ENCODE measurements at regions not wholly inside any gene's neighbourhood (a gene's known extent, or its start where the extent isn't known, plus 50 kb on each side); places are given as distances from the start of the nearest gene placed in this dataset.

GRCh38 chr6:71476872-71477271 lies 188.3 kb downstream of the OGFRL1 start:
- TF ChIP-seq CTCF (IDR thresholded peaks at IDR 0.05): no peak
- no peak for DNase-seq
- Mint-ChIP-seq H3K4me3 (no peak overlapping the region), H3K36me3 (ENCODE audit: low read depth) (peaks cover 5% of the 10 kb centered on the region), H3K27me3 (ENCODE audit: insufficient read depth) (no peaks in the 10 kb centered on the region; the same call in 1 of the 2 replicates), H3K27ac (peak overlapping the region; percentile 83), H3K9me3 (no peaks in the 10 kb centered on the region), H3K4me1 (ENCODE audit: low read depth) (peaks cover 80% of the 10 kb centered on the region)

- Mint-ChIP-seq H3K4me3 (peak overlapping the region; percentile 44), H3K27ac (peak overlapping the region; percentile 83), H3K36me3 (ENCODE audit: low read depth) (peaks cover 5% of the 10 kb centered on the region), H3K4me1 (ENCODE audit: low read depth) (peaks cover 90% of the 10 kb centered on the region), H3K27me3 (ENCODE audit: insufficient read depth) (no peaks in the 10 kb centered on the region; the same call in 1 of the 2 replicates), H3K9me3 (no peaks in the 10 kb centered on the region)
- DNase-seq: peak; percentile 91
- no peak for TF ChIP-seq CTCF (IDR thresholded peaks at IDR 0.05)
Measured at GRCh38 chr6:71478834-71479541, 190.4 kb downstream of the OGFRL1 start.

GRCh38 chr6:71480577-71480976 lies 192.0 kb downstream of the OGFRL1 start:
- TF ChIP-seq CTCF (IDR thresholded peaks at IDR 0.05): no peak
- H3K27ac Mint-ChIP-seq: peak overlapping the region; percentile 45; the same call in 1 of the 2 replicates
- peaks cover 5% of the 10 kb centered on the region for H3K36me3 Mint-ChIP-seq (ENCODE audit: low read depth)
- H3K9me3 Mint-ChIP-seq: no peaks in the 10 kb centered on the region
- no peak overlapping the region; the same call in 1 of the 2 replicates for H3K4me3 Mint-ChIP-seq
- H3K27me3 Mint-ChIP-seq (ENCODE audit: insufficient read depth): no peaks in the 10 kb centered on the region; the same call in 1 of the 2 replicates
- peaks cover 84% of the 10 kb centered on the region for H3K4me1 Mint-ChIP-seq (ENCODE audit: low read depth)
- no peak for DNase-seq

- peak overlapping the region; percentile 45; the same call in 1 of the 2 replicates for H3K27ac Mint-ChIP-seq
- H3K4me1 Mint-ChIP-seq (ENCODE audit: low read depth): peaks cover 84% of the 10 kb centered on the region
- peaks cover 5% of the 10 kb centered on the region for H3K36me3 Mint-ChIP-seq (ENCODE audit: low read depth)
Measured at GRCh38 chr6:71481011-71481410, 192.4 kb downstream of the OGFRL1 start.

GRCh38 chr6:71481801-71482200 lies 193.2 kb downstream of the OGFRL1 start:
- no peak for DNase-seq
- Mint-ChIP-seq H3K4me3 (0 out of 2 replicates have a peak overlapping the region, but pooled peaks have one; percentile 0), H3K4me1 (ENCODE audit: low read depth) (peaks cover 84% of the 10 kb centered on the region), H3K27ac (peak overlapping the region; percentile 45), H3K36me3 (ENCODE audit: low read depth) (peaks cover 5% of the 10 kb centered on the region), H3K27me3 (ENCODE audit: insufficient read depth) (no peaks in the 10 kb centered on the region; the same call in 1 of the 2 replicates), H3K9me3 (no peaks in the 10 kb centered on the region)
- no peak for TF ChIP-seq CTCF (IDR thresholded peaks at IDR 0.05)

More at GRCh38 chr6:71481011-71481410, 192.4 kb downstream of the OGFRL1 start:
- TF ChIP-seq CTCF (IDR thresholded peaks at IDR 0.05): no peak
- DNase-seq: no peak
- no peak overlapping the region; the same call in 1 of the 2 replicates for H3K4me3 Mint-ChIP-seq
- no peaks in the 10 kb centered on the region; the same call in 1 of the 2 replicates for H3K27me3 Mint-ChIP-seq (ENCODE audit: insufficient read depth)
- no peaks in the 10 kb centered on the region for H3K9me3 Mint-ChIP-seq
